ENCODE measurements at regions not wholly inside any gene's neighbourhood (a gene's known extent, or its start where the extent isn't known, plus 50 kb on each side); places are given as distances from the start of the nearest gene placed in this dataset.

- TF ChIP-seq JUND (IDR thresholded peaks at IDR 0.05; ENCODE audit: low read depth), result no peak
- in situ Hi-C loops (cut with HindIII; ENCODE audit: low pct_unique_long_range_greater_than_20kb, low sequenced_read_pairs), result no loop called here
- DNase-seq (ENCODE audit: low read depth in 1 of 2, low spot score in 1 of 2), result no peak
Measured at GRCh38 chr2:6749962-6750361, 115.7 kb downstream of the CMPK2 start.

- in situ Hi-C loops (cut with HindIII; ENCODE audit: low pct_unique_long_range_greater_than_20kb, low sequenced_read_pairs), result no loop called here
- TF ChIP-seq JUND (IDR thresholded peaks at IDR 0.05; ENCODE audit: low read depth), result no peak
- no peak for DNase-seq (ENCODE audit: low read depth in 1 of 2, low spot score in 1 of 2)
Measured at GRCh38 chr2:6750411-6751158, 115.1 kb downstream of the CMPK2 start.

GRCh38 chr2:6754419-6754818, 111.3 kb downstream of the CMPK2 start:
- no peak for DNase-seq (ENCODE audit: low read depth in 1 of 2, low spot score in 1 of 2)
- in situ Hi-C loops (cut with HindIII; ENCODE audit: low pct_unique_long_range_greater_than_20kb, low sequenced_read_pairs), result no loop called here
- TF ChIP-seq JUND (IDR thresholded peaks at IDR 0.05; ENCODE audit: low read depth), result no peak

GRCh38 chr2:6755456-6755855, 110.3 kb downstream of the CMPK2 start:
- DNase-seq (ENCODE audit: low read depth in 1 of 2, low spot score in 1 of 2), result no peak
- in situ Hi-C loops (cut with HindIII; ENCODE audit: low pct_unique_long_range_greater_than_20kb, low sequenced_read_pairs), result no loop called here
- no peak for TF ChIP-seq JUND (IDR thresholded peaks at IDR 0.05; ENCODE audit: low read depth)

- no peak for TF ChIP-seq JUND (IDR thresholded peaks at IDR 0.05; ENCODE audit: low read depth)
- in situ Hi-C loops (cut with HindIII; ENCODE audit: low pct_unique_long_range_greater_than_20kb, low sequenced_read_pairs), result no loop called here
- DNase-seq (ENCODE audit: low read depth in 1 of 2, low spot score in 1 of 2), result no peak
Measured at GRCh38 chr2:6757215-6757614, 108.5 kb downstream of the CMPK2 start.

GRCh38 chr2:6759689-6760088, 106.0 kb downstream of the CMPK2 start:
- TF ChIP-seq JUND (IDR thresholded peaks at IDR 0.05; ENCODE audit: low read depth), result no peak
- DNase-seq (ENCODE audit: low read depth in 1 of 2, low spot score in 1 of 2), result no peak
- in situ Hi-C loops (cut with HindIII; ENCODE audit: low pct_unique_long_range_greater_than_20kb, low sequenced_read_pairs), result no loop called here

- in situ Hi-C loops (cut with HindIII; ENCODE audit: low pct_unique_long_range_greater_than_20kb, low sequenced_read_pairs), result no loop called here
- DNase-seq (ENCODE audit: low read depth in 1 of 2, low spot score in 1 of 2), result no peak
- no peak for TF ChIP-seq JUND (IDR thresholded peaks at IDR 0.05; ENCODE audit: low read depth)
Measured at GRCh38 chr2:6760132-6760531, 105.6 kb downstream of the CMPK2 start.

GRCh38 chr2:6764968-6765723, 100.6 kb downstream of the CMPK2 start:
- no peak for DNase-seq (ENCODE audit: low read depth in 1 of 2, low spot score in 1 of 2)
- in situ Hi-C loops (cut with HindIII; ENCODE audit: low pct_unique_long_range_greater_than_20kb, low sequenced_read_pairs), result no loop called here
- no peak for TF ChIP-seq JUND (IDR thresholded peaks at IDR 0.05; ENCODE audit: low read depth)

- DNase-seq (ENCODE audit: low read depth in 1 of 2, low spot score in 1 of 2), result no peak
- no peak for TF ChIP-seq JUND (IDR thresholded peaks at IDR 0.05; ENCODE audit: low read depth)
- in situ Hi-C loops (cut with HindIII; ENCODE audit: low pct_unique_long_range_greater_than_20kb, low sequenced_read_pairs), result no loop called here
Measured at GRCh38 chr2:6769346-6769745, 96.4 kb downstream of the CMPK2 start.

- TF ChIP-seq JUND (IDR thresholded peaks at IDR 0.05; ENCODE audit: low read depth), result no peak
- in situ Hi-C loops (cut with HindIII; ENCODE audit: low pct_unique_long_range_greater_than_20kb, low sequenced_read_pairs), result no loop called here
- DNase-seq (ENCODE audit: low read depth in 1 of 2, low spot score in 1 of 2), result peak in 1 of 2 experiments; percentile 8
Measured at GRCh38 chr2:6770006-6770405, 95.7 kb downstream of the CMPK2 start.

GRCh38 chr2:6771634-6772611, 93.8 kb downstream of the CMPK2 start:
- DNase-seq (ENCODE audit: low read depth in 1 of 2, low spot score in 1 of 2), result no peak
- no peak for TF ChIP-seq JUND (IDR thresholded peaks at IDR 0.05; ENCODE audit: low read depth)
- in situ Hi-C loops (cut with HindIII; ENCODE audit: low pct_unique_long_range_greater_than_20kb, low sequenced_read_pairs), result no loop called here

- peak; percentile 21 to 36 for DNase-seq (ENCODE audit: low read depth in 1 of 2, low spot score in 1 of 2)
- no peak for TF ChIP-seq JUND (IDR thresholded peaks at IDR 0.05; ENCODE audit: low read depth)
- in situ Hi-C loops (cut with HindIII; ENCODE audit: low pct_unique_long_range_greater_than_20kb, low sequenced_read_pairs), result no loop called here
Measured at GRCh38 chr2:6773007-6773693, 92.6 kb downstream of the CMPK2 start.
